ENCODE measurements at regions not wholly inside any gene's neighbourhood (a gene's known extent, or its start where the extent isn't known, plus 50 kb on each side); places are given as distances from the start of the nearest gene placed in this dataset.
"Not testable (repeated sequence)": the region's sequence is repeated elsewhere in the genome, so short reads cannot be mapped to it uniquely, and the experiment has no call there.

- peak; percentile 35 to 87 (median 69) for DNase-seq (ENCODE audit: extremely low read depth in 1 of 11, low read depth in 9 of 11, low spot score in 4 of 11)
Measured at GRCh38 chr10:45235260-45235769, 80.1 kb downstream of the OR13A1 start.

GRCh38 chr10:45235798-45236220, 79.6 kb downstream of the OR13A1 start:
- DNase-seq (ENCODE audit: extremely low read depth in 1 of 11, low read depth in 9 of 11, low spot score in 4 of 11), result no peak

- DNase-seq (ENCODE audit: extremely low read depth in 1 of 11, low read depth in 9 of 11, low spot score in 4 of 11), result no peak
Measured at GRCh38 chr10:45238896-45239295, 76.5 kb downstream of the OR13A1 start.

GRCh38 chr10:45239642-45240041, 75.8 kb downstream of the OR13A1 start:
- no peak for DNase-seq (ENCODE audit: extremely low read depth in 1 of 11, low read depth in 9 of 11, low spot score in 4 of 11)

GRCh38 chr10:45241865-45242520, 73.4 kb downstream of the OR13A1 start:
- DNase-seq (ENCODE audit: extremely low read depth in 1 of 11, low read depth in 9 of 11, low spot score in 4 of 11), result no peak

- no peak for DNase-seq (ENCODE audit: extremely low read depth in 1 of 11, low read depth in 9 of 11, low spot score in 4 of 11)
Measured at GRCh38 chr10:45243261-45243660, 72.1 kb downstream of the OR13A1 start.

- no peak for DNase-seq (ENCODE audit: extremely low read depth in 1 of 11, low read depth in 9 of 11, low spot score in 4 of 11)
Measured at GRCh38 chr10:45246522-45246921, 68.9 kb downstream of the OR13A1 start.

- DNase-seq (ENCODE audit: extremely low read depth in 1 of 11, low read depth in 9 of 11, low spot score in 4 of 11), result peak; percentile 20 to 61 (median 33)
Measured at GRCh38 chr10:45249978-45250693, 65.3 kb downstream of the OR13A1 start.

- DNase-seq (ENCODE audit: extremely low read depth in 1 of 11, low read depth in 9 of 11, low spot score in 4 of 11), result not testable (repeated sequence)
Measured at GRCh38 chr10:45250694-45251075, 64.7 kb downstream of the OR13A1 start.

All from renal cortex interstitium (tissue), 11 donors.